Aorta (tissue), 5 donors: ENCODE measurements at regions not wholly inside any gene's neighbourhood (a gene's known extent, or its start where the extent isn't known, plus 50 kb on each side); places are given as distances from the start of the nearest gene placed in this dataset.
"Not testable (repeated sequence)": the region's sequence is repeated elsewhere in the genome, so short reads cannot be mapped to it uniquely, and the experiment has no call there.

Experiments used
- ATAC-seq: fragments of 200-7000 bp; cut with Tn5 transposase; one replicate; pipeline ENCODE4 v1.9.1; 2022; ENCODE audit warnings: moderate library complexity; ENCODE audit not compliant: low FRiP score
- DNase-seq, 2 donors: peaks; one replicate each; pipeline ENCODE4 v3.0.0-alpha.2; 2020
- H3K27ac ChIP-seq, 2 donors: one replicate each; pipeline ENCODE4 v1.5.1; 2013; ENCODE audit warnings: low read length in 2 of 2, mild to moderate bottlenecking in 2 of 2, moderate library complexity in 2 of 2, control low read depth in 1 of 2, inconsistent platforms in 1 of 2, low read depth in 1 of 2
- H3K27me3 ChIP-seq, 2 donors: one replicate each; pipeline ENCODE4 v1.6.1; 2013; ENCODE audit warnings: control low read depth in 1 of 2, low read length in 1 of 2, mild to moderate bottlenecking in 1 of 2, moderate library complexity in 1 of 2; ENCODE audit not compliant: insufficient read depth in 2 of 2, control insufficient read depth in 1 of 2
- H3K36me3 ChIP-seq, 2 donors: one replicate each; pipeline ENCODE4 v1.6.1; 2013; ENCODE audit warnings: control low read depth in 1 of 2, low read length in 1 of 2, mild to moderate bottlenecking in 1 of 2; ENCODE audit not compliant: insufficient read depth in 2 of 2, control insufficient read depth in 1 of 2
- H3K4me1 ChIP-seq, 2 donors: one replicate each; pipeline ENCODE4 v1.6.1; 2013; ENCODE audit warnings: low read length in 2 of 2, control low read depth in 1 of 2, mild to moderate bottlenecking in 1 of 2, moderate library complexity in 1 of 2; ENCODE audit not compliant: insufficient read depth in 2 of 2, control insufficient read depth in 1 of 2
- H3K4me3 ChIP-seq, 2 donors: one replicate each; pipeline ENCODE4 v1.5.1; 2013; ENCODE audit warnings: low read length in 2 of 2, control low read depth in 1 of 2, mild to moderate bottlenecking in 1 of 2
- H3K9me3 ChIP-seq: one replicate; pipeline ENCODE4 v1.6.1; 2013; ENCODE audit warnings: mild to moderate bottlenecking, low read length; ENCODE audit not compliant: control insufficient read depth
- WGBS, 2 donors: extraction: QIAGEN DNeasy Blood & Tissue Kit; methylation state at CpG; one replicate each; pipeline ENCODE4 v1.1.7; 2013; 5-methylcytosine and 5-hydroxymethylcytosine counted together
- intact Hi-C, 2 donors: fragments of 100-400 bp; cut with DNase I; formaldehyde crosslinking; loops; one replicate each; pipeline versions ENCODE4 v1.14.2 to v1.15.0; 2022
- donor health status: healthy with polysubstance abuse.
- donor health status: Bipolar disorder and iron deficiency.
- donor health status: DM: no; HTN: no; CAD: no.
- donor health status: DM: no; HTN: no; CAD: no.
- donor health status: DM: yes; HTN: yes; CAD: no.

GRCh38 chr9:105005186-105005585 lies 77.2 kb upstream of the ABCA1 start:
- DNase-seq, result no peak
- H3K27ac ChIP-seq, result no peak overlapping the region
- ATAC-seq, result no peak
- no peaks in the 10 kb centered on the region for H3K27me3 ChIP-seq
- no peaks in the 10 kb centered on the region for H3K4me1 ChIP-seq
- no peaks in the 10 kb centered on the region for H3K9me3 ChIP-seq
- no peaks in the 10 kb centered on the region for H3K36me3 ChIP-seq
- H3K4me3 ChIP-seq, result no peak overlapping the region
- WGBS, 2 donors, result 88% methylated on average over 1 of the region's 1 CpG
- intact Hi-C loops, result no loop called here

- intact Hi-C loops, result no loop called here
- WGBS, 2 donors, result 78 to 84% methylated on average over 2 of the region's 2 CpGs
- ATAC-seq, result no peak
Observed at GRCh38 chr9:105006514-105006913, 78.6 kb upstream of the ABCA1 start.

GRCh38 chr9:105007143-105007542 lies 79.2 kb upstream of the ABCA1 start:
- WGBS, 2 donors, result 41 to 47% methylated on average over 2 of the region's 2 CpGs
- peak; percentile 50 for ATAC-seq
- no peaks in the 10 kb centered on the region for H3K36me3 ChIP-seq
- H3K27ac ChIP-seq, result no peak overlapping the region
- intact Hi-C loops, result no loop called here
- peak in 1 of 2 donors; percentile 63 for DNase-seq
- H3K27me3 ChIP-seq, result no peaks in the 10 kb centered on the region
- no peak overlapping the region for H3K4me3 ChIP-seq
- H3K4me1 ChIP-seq, result no peaks in the 10 kb centered on the region
- H3K9me3 ChIP-seq, result no peaks in the 10 kb centered on the region

More at GRCh38 chr9:105006514-105006913, 78.6 kb upstream of the ABCA1 start:
- no peaks in the 10 kb centered on the region for H3K36me3 ChIP-seq
- no peak overlapping the region for H3K27ac ChIP-seq
- H3K27me3 ChIP-seq, result no peaks in the 10 kb centered on the region
- H3K4me1 ChIP-seq, result no peaks in the 10 kb centered on the region
- H3K4me3 ChIP-seq, result no peak overlapping the region
- H3K9me3 ChIP-seq, result no peaks in the 10 kb centered on the region
- no peak for DNase-seq

GRCh38 chr9:105010089-105010488 lies 82.1 kb upstream of the ABCA1 start:
- intact Hi-C loops, H3K4me3 ChIP-seq, H3K36me3 ChIP-seq, H3K27ac ChIP-seq, DNase-seq, H3K4me1 ChIP-seq, H3K9me3 ChIP-seq, H3K27me3 ChIP-seq, ATAC-seq: not testable (repeated sequence)
- 47 to 54% methylated on average over 3 of the region's 3 CpGs for WGBS, 2 donors

- Histone ChIP-seq H3K27me3 (no peaks in the 10 kb centered on the region), H3K36me3 (no peaks in the 10 kb centered on the region), H3K9me3 (no peaks in the 10 kb centered on the region), H3K4me1 (no peaks in the 10 kb centered on the region), H3K4me3 (no peak overlapping the region), H3K27ac (no peak overlapping the region)
- ATAC-seq (no peak), DNase-seq (no peak)
- WGBS, 2 donors, result 88 to 90% methylated on average over 3 of the region's 3 CpGs
- intact Hi-C loops, result no loop called here
Observed at GRCh38 chr9:105021917-105022316, 94.0 kb upstream of the ABCA1 start.

- 91 to 92% methylated on average over 5 of the region's 5 CpGs for WGBS, 2 donors
- intact Hi-C loops, DNase-seq: not testable (repeated sequence)
Observed at GRCh38 chr9:105022545-105022944, 94.6 kb upstream of the ABCA1 start.

GRCh38 chr9:105023788-105024187 lies 95.8 kb upstream of the ABCA1 start:
- Histone ChIP-seq H3K36me3 (no peaks in the 10 kb centered on the region), H3K4me3 (no peak overlapping the region), H3K9me3 (no peaks in the 10 kb centered on the region), H3K27ac (no peak overlapping the region), H3K27me3 (no peaks in the 10 kb centered on the region), H3K4me1 (no peaks in the 10 kb centered on the region)
- 86 to 90% methylated on average over 1 of the region's 1 CpG for WGBS, 2 donors
- no peak for DNase-seq
- no peak for ATAC-seq
- intact Hi-C loops, result no loop called here

More at GRCh38 chr9:105022545-105022944, 94.6 kb upstream of the ABCA1 start:
- H3K36me3 ChIP-seq, H3K4me1 ChIP-seq, H3K4me3 ChIP-seq, ATAC-seq, H3K27ac ChIP-seq, H3K9me3 ChIP-seq, H3K27me3 ChIP-seq: not testable (repeated sequence)

- Histone ChIP-seq H3K27me3 (no peaks in the 10 kb centered on the region), H3K4me1 (no peaks in the 10 kb centered on the region), H3K4me3 (no peak overlapping the region), H3K27ac (no peak overlapping the region), H3K9me3 (no peaks in the 10 kb centered on the region), H3K36me3 (no peaks in the 10 kb centered on the region)
- intact Hi-C loops, result no loop called here
- WGBS, 2 donors, result 85 to 86% methylated on average over 7 of the region's 7 CpGs
- ATAC-seq (no peak), DNase-seq (no peak)
Observed at GRCh38 chr9:105024529-105024928, 96.6 kb upstream of the ABCA1 start.

GRCh38 chr9:105026451-105026850 lies 98.5 kb upstream of the ABCA1 start:
- H3K4me1 ChIP-seq, result no peaks in the 10 kb centered on the region
- WGBS, 2 donors, result 37 to 46% methylated on average over 1 of the region's 1 CpG
- no peak for ATAC-seq

More at GRCh38 chr9:105026451-105026850, 98.5 kb upstream of the ABCA1 start:
- Histone ChIP-seq H3K27ac (no peak overlapping the region), H3K36me3 (no peaks in the 10 kb centered on the region), H3K4me3 (no peak overlapping the region), H3K9me3 (no peaks in the 10 kb centered on the region), H3K27me3 (no peaks in the 10 kb centered on the region)
- no peak for DNase-seq
- intact Hi-C loops, result no loop called here
